Sciatic nerve (tissue), 2 donors: ENCODE measurements at regions not wholly inside any gene's neighbourhood (a gene's known extent, or its start where the extent isn't known, plus 50 kb on each side); places are given as distances from the start of the nearest gene placed in this dataset.
"Not testable (repeated sequence)": the region's sequence is repeated elsewhere in the genome, so short reads cannot be mapped to it uniquely, and the experiment has no call there.

Source experiments
- ATAC-seq: fragments of 200-7000 bp; cut with Tn5 transposase; one replicate; pipeline ENCODE4 v1.9.1; 2020; ENCODE audit warnings: mild to moderate bottlenecking, moderate library complexity
- DNase-seq: peaks from one replicate; pipeline ENCODE4 v3.0.0-alpha.2; 2020; ENCODE audit warnings: low spot score
- intact Hi-C: fragments of 100-400 bp; cut with DNase I; formaldehyde crosslinking; loops from one replicate; pipeline ENCODE4 v1.14.2; 2022
- donor health status: DM: no; HTN: no; CAD: no.
- donor health status: DM: no; HTN: no; CAD: no.

- intact Hi-C loops, result no loop called here
- ATAC-seq (no peak), DNase-seq (no peak)
Observed at GRCh38 chr5:3333105-3333504, 262.5 kb upstream of the IRX1 start.

DNA sequence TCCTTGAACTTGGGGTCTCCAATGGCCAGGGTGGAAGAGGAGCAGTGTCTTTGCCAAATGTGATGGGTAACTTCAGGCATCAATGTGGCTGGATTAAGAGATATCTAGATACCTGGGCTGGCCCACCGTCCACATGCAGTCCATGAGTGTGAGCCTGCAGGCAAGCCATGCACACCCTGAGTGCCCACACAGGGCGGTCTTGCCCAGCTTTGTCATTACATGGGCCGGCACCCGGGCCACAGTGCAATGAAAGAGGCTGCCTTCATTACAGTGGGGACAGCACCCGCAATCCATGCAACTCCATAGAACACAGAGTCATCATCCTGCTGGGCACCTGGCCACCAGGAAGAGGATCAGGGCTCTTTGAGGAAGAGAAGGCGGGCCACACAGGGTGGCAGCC, 263.8 kb upstream of the IRX1 start:
- DNase-seq (no peak), ATAC-seq (no peak)
- intact Hi-C loops, result no loop called here

GRCh38 chr5:3330442-3330841, 265.2 kb upstream of the IRX1 start:
- no peak for DNase-seq
- ATAC-seq, result no peak
- intact Hi-C loops, result no loop called here

DNA sequence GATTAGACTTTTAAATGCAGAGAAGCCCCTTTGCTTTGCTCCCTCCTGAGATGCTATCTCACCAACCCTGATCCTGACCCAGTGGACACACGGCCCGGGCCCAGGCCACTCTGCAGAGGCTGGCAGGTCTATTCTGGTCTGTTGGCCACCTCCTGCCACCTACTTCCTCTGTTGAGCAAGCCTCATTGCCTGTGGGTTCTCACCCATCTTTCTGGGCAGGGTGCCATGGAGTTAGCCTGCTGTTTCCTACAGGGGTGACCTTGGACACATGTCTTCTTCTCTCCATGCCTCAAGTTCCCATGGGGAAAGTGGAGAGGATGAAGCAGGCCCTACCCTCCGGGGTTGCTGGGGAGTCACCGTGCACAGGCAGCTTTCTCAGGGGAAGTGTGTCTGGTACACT, 266.2 kb upstream of the IRX1 start:
- intact Hi-C loops, result no loop called here
- ATAC-seq (no peak), DNase-seq (no peak)

- intact Hi-C loops, result no loop called here
- DNase-seq (no peak), ATAC-seq (no peak)
Observed at GRCh38 chr5:3326841-3327232, 268.8 kb upstream of the IRX1 start.

DNA sequence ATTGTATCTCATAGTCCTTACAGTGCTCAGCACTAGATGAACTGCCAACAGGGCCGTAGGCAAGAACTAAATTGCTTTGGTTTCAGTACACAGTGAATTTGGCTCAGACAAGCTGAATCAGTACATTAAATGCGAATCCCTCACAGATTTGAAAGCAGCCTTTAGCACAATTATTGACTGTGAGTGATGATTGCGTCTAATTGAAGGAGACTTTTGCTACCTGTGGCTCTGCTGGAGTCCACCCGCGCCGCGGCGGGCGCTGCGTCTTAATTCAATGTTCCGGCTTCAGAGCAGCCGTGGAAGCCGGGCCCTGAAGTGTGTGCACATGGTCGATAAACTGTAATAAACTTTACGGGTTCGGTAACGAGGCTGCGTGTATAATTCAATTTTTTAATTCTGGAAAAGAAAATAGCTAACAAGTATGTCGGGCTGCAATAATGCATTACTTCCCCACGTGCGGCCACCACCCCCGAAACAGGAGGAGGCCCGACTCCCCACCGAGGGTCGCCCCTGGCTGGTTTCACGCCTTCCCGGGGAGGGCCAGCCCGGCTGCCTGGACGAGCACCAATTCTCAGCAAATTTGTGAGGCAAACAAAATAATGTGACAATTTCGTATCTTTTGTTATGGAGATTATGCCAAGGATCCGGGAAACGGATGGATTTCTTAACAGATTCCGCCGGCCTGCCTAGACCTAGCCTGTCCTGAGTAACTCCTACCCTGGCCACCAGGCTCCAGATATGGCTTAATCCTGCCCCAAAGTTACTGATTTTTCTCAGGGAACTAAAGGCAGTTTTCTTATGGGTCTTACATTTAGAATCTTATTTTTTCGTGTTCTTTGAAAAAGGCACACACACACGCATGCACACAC, 269.4 kb upstream of the IRX1 start:
- intact Hi-C loops, result no loop called here
- no peak for DNase-seq

GRCh38 chr5:3325201-3325971, 270.2 kb upstream of the IRX1 start:
- no peak for DNase-seq
- ATAC-seq, result peak; percentile 55
- intact Hi-C loops, result no loop called here

More for the DNA sequence above, 269.4 kb upstream of the IRX1 start:
- ATAC-seq, result no peak

DNA sequence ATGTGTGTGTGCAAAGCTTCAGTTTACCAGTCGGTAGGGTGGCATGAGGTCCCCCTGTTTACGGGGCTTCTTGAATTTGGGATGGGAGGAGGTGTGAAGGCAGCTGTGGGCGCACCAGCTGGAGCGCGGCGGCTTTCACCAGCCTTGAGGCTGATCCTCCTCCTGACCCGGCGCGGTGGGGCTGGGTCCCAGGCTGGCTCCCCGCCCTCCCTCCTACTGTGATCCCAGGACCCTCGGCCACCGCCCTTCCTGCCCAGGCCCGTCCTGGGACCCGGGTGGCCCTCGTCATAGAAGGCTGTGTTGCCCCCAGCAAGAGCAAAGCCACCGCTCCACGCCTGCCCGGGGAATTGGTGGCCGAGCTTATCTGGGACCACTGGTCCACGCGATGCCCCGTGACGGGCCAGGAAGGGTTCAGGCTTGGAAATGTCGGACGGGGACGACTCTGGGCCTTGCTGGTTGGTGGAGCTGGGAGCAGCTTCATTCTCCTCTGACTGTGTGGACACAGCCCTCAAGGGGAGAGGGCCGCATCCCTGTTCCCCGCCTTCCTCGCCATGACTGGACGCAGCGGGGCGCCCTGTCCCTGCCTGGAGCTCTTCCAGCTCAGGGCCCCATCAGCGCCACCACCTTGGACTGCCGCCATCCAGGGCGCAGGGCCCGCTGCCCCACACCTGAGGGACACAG, 271.1 kb upstream of the IRX1 start:
- no peak for DNase-seq
- no peak for ATAC-seq
- intact Hi-C loops, result no loop called here

DNA sequence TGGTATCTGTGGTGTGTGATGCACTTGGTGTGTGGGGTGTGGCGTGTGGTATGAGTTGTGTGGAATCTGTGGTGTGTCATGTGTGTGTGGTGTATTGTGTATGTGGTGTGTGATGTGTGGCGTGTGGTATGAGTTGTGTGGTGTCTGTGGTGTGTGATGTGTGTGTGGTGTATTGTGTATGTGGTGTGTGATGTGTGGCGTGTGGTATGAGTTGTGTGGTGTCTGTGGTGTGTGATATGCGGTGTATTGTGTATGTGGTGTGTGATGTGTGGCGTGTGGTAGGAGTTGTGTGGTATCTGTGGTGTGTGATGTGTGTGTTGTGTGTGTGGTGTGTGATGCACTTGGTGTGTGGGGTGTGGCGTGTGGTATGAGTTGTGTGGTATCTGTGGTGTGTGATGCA, 271.7 kb upstream of the IRX1 start:
- intact Hi-C loops, DNase-seq, ATAC-seq: not testable (repeated sequence)

GRCh38 chr5:3323144-3323543, 272.5 kb upstream of the IRX1 start:
- intact Hi-C loops, result no loop called here
- no peak for DNase-seq
- no peak for ATAC-seq

DNA sequence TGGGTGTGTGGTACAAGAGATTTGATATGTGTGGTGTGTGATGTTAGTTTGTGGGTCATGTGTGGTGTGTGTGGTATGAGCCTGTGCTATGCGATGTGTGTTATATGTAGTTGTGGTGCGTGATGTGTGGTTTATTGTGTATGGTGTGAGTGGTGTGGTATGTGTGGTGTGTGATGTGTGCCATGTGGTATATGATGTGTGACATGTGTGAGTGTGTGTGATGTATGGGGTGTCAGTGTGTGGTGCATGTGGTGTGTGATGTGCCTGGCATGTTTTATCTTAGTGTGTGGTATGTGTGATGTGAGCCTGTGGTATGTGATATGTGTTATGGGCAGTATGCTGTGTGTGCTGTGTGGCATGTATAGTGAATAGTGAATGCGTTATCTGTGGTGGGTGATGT, 273.0 kb upstream of the IRX1 start:
- intact Hi-C loops, result no loop called here
- ATAC-seq (no peak), DNase-seq (no peak)

DNA sequence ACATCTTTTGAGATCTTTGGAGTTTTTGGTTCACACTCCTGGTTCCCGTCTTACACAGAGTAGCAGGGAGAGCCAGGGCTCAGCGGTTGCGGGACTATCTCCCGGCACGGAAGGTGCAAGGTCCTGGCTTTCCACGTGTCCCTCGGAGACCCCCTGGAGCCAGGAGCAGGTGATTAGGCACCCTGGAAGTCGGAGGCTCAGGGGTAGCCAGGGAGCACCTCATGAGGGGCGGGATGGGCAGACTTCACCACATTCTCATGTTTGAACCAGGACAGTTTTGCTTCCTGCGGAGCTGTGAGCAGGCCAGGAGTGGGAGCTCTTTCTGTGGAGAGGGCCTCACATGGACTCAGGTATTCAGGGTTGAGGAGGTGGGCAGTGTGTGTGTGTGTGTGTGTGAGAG, 273.7 kb upstream of the IRX1 start:
- intact Hi-C loops, result no loop called here
- DNase-seq, result no peak

GRCh38 chr5:3321119-3321760, 274.4 kb upstream of the IRX1 start:
- intact Hi-C loops, result no loop called here
- DNase-seq (no peak), ATAC-seq (no peak)

More for the DNA sequence above, 273.7 kb upstream of the IRX1 start:
- no peak for ATAC-seq

DNA sequence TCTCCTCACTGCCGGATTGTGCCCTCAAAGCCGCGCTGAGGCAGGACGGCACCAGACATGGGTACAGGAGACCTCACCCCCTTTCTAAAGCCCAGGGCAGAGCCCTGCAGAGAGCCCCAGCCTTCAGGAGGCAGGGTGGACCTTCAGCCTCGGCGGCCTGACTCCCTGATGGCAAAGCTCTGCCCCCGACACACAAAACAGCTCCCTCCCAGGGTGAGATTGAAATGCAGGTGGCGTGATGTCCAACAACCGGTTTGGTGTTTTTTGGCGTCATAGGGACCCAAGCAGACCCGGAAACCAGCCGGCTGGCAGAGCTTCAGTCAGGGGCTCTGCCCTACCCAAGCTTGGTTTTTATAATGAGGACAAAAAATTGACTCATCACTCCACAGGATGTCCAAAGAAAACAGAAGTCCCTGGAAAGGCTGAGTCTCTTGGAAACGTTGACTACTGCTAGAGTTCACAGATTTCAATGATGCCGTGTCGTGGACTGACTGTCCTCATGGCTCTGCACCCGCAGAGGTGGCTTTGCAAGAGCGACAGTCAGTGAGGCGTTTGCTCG, 275.2 kb upstream of the IRX1 start:
- peak; percentile 67 for ATAC-seq
- DNase-seq, result no peak
- intact Hi-C loops, result no loop called here

GRCh38 chr5:3317051-3317795, 278.4 kb upstream of the IRX1 start:
- DNase-seq, result no peak
- intact Hi-C loops, result no loop called here
- ATAC-seq, result no peak

DNA sequence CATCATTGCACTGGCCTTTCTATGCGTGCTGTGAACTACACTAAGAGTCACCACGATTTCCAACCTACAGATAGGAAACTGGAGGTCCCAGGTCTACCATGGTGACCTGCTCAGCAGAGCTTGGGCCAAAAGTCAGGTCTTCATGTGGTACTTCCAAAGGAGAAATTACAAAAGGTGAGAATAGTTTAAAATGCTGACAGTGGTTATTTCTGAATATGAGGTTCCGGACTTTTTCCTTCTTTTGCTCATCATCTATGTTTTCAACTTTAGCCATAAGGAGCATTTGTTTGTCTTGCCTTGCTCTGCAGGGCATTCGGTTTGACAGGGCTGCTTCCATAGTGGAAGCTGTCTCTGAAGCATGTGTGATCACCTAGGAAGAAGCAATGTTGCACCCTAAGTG, 282.1 kb upstream of the IRX1 start:
- intact Hi-C loops, result no loop called here
- DNase-seq, result no peak
- no peak for ATAC-seq

DNA sequence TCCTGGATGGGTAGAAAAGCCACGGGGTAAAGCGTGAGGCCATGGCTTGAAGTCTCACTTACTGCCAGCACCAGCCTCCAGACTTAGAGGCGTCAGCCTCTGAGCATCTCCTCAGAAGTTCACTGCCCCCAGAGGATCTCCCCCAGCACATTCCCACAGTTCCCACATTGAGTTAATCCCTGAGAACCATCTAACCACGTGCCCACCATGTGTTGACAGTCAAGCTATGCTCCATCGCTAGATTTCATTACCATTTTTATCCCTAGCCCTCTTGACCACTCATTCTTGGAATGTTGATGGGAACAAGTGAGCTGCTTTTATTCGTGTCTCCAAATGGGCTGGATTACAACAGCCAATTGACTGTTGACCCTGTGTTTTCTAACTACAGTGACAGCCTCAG, 283.3 kb upstream of the IRX1 start:
- intact Hi-C loops, result no loop called here

GRCh38 chr5:3311433-3311832, 284.2 kb upstream of the IRX1 start:
- intact Hi-C loops, result no loop called here
- ATAC-seq (no peak), DNase-seq (no peak)

More for the DNA sequence above, 283.3 kb upstream of the IRX1 start:
- no peak for DNase-seq
- ATAC-seq, result no peak
